GM18517 (cell line): ENCODE measurements at regions not wholly inside any gene's neighbourhood (a gene's known extent, or its start where the extent isn't known, plus 50 kb on each side); places are given as distances from the start of the nearest gene placed in this dataset.
"Not testable (repeated sequence)": the region's sequence is repeated elsewhere in the genome, so short reads cannot be mapped to it uniquely, and the experiment has no call there.

Experiments
- ATAC-seq: cut with Tn5 transposase; IDR thresholded peaks from one replicate; pipeline ENCODE4 v1.9.1; 2021; ENCODE audit warnings: mild to moderate bottlenecking, moderate library complexity; ENCODE audit not compliant: unreplicated experiment

- ATAC-seq = no peak
Observed at GRCh38 chr19:29014857-29015436, 198.0 kb downstream of the UQCRFS1 start.

DNA sequence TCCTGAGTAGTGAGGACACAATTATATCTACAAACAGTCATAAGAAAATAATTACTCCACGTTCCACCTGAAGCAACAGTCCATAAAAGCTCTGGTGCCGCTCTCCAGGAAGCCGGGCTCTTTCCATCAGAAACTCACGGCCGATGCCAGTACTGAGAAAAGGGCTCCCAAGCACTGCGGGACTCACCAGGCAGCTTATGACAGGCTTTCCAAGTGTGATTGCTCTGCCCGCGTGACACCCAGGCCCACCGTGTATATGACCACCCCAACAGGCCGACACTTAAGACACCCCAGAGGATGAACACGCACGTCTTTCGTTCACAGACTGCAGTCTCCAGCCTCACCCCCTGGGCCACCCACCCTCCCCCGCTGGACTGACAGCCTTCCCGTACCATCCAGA is 199.0 kb downstream of the UQCRFS1 start:
- ATAC-seq = no peak

DNA sequence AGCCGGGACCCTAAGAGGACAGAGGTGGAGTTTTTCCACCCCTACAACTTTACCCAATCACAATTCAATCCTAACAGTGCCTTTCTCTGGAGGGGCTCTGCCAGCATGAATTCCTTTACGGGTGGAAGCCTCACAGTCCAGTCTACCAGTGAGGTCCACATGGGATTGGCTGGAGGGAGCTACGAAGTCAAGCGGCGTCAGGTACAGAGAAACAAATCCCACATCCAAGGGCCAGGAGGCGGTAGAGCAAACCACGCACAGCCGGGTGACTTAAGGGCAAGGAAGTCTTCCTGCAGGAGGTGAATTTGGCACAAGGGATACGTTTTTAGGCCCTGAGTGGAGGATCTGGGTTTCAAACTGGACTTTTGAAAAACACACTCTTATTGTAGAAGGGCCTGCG is 199.6 kb downstream of the UQCRFS1 start:
- ATAC-seq = no peak

- ATAC-seq = no peak
Observed at GRCh38 chr19:29012457-29012856, 200.5 kb downstream of the UQCRFS1 start.

GRCh38 chr19:29010276-29010675 is 202.7 kb downstream of the UQCRFS1 start:
- ATAC-seq = no peak

DNA sequence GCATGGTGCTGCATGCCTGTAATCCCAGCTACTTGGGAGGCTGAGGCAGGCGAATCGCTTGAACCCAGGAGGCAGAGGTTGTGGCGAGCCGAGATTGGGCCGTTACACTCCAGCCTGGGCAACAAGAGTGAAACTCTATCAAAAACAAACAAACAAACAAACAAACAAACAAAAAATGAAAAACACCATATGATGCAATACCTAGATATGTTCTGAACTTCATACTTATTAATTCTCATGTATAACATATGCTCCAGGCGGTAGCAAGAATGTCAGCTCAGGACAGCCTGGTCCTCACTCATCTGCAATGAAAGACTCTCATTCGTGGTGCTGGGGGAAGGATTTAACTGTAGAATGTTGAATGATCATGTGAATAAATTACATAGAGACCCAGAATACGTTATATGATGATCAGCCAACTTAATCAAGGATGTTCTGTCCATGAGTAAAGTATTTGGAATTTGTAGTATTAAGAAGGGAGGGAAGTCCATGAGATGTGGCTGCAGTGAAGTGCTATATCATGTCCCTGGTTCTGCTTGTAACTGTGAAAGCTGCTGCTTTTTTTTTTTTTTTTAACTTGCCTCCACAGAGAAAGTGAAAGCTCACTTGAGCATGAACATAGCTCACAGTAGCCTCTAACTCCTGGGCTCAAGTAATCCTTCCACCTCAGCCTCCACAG is 206.8 kb downstream of the UQCRFS1 start:
- ATAC-seq = no peak

DNA sequence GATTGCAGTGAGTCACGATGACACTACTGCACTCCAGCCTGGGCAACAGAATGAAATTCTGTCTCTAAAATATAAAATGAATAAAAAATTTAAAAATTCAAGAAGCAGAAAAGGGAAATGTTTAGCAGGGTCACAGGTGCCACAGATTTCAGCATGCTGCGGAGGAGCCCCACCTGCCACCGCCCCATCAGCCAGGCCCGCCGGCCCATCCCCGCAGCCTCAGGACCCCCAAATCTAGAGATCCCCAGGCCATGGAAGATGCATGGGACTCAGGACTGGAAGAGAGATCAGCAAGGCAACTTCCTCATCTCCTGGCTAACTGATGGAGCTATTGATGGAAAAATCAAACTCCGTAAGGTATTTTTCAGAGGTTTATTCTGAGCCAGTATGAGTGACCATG is 208.2 kb downstream of the UQCRFS1 start:
- no peak for ATAC-seq

DNA sequence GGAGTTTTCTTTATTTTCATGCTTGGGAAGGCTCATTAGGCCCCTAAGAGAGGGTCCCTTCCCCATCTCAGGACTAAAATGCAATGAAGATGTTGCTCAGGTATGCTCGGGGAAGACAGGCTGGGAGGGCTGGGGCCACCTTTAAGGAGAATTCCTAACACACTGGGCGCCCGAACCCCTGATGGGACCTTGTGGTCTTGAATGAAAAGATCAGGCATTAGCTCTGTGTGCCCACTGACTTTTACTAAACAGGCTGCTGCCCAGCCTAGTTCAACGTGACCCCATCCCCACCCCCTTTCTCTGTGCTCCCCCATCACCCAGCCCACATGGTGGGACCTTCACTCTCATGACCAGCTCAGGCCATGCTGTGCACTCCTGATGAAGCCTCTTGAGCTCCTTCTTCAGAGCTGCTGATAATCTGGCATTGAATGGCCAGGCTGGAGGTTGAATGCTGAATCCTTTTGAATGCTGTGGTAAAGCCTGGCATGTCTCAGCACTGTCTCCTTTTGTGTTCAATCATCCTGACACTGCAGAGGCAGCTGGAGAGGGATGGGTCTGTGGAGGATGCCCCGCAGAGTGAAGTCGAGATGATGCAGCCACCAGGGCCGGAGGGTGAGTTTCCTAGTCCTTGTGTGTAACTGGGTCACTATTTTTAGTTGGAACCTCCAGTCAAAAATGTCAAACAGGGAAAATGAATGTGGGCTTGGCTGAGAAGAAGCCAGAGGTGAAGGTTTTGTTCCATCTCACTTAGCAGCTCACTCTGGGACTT is 209.1 kb downstream of the UQCRFS1 start:
- no peak for ATAC-seq

GRCh38 chr19:29002336-29002735 is 210.6 kb downstream of the UQCRFS1 start:
- no peak for ATAC-seq

GRCh38 chr19:29001597-29002245 is 211.2 kb downstream of the UQCRFS1 start:
- no peak for ATAC-seq

DNA sequence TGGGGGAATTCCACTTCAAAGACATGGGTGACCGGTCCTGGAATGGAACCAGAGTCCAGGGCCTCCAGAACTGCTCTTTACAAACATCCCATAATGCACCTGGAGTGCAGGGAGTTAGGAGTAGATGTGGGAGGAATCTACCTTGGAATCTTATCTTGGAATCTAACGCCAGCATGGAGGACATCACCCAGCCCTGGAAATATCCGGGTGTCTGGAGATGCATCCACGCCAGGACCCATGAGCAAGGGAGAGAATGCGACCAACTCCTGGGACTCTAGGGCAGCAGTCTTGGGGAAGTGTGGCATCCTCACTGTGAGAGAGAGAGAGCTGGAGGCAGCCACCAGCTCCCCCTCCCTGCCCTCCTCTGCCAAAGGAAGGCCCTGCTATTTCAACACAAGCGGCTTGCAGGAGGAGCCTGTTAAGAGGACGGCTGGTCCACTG is 211.8 kb downstream of the UQCRFS1 start:
- no peak for ATAC-seq

DNA sequence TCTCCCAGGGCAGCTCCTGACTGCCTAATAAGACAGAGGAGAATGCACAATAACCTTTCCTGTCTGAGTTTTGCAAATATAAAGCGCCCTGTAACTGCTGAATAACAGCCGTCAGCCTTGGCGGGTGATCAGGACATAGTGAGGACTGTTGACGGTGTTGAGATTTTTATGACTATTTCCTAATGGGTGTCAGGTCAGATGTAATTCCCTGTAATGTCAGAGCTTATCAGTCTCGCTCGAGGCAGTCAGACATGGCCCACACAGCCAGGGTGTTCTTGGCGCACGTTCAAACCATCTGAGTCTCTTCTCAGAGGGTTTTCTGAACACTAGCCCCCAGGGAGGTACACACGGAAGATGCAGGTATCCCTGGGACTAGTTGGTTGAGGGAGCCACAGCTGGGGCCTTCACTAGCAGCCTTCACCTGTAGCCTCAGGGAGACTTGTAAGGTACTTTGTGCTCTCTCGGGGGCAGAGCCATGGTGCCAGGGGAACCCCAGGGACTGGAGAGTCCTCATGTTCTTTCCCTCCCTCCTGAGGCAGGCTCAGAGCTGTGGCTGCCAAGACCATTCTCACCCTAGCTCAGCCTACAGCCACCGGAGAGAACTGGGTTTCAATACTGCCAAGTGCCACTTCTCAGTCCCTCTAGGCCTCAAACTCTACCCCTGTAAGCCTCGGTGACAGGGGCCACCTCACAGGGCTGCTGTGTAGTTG is 213.1 kb downstream of the UQCRFS1 start:
- no peak for ATAC-seq

DNA sequence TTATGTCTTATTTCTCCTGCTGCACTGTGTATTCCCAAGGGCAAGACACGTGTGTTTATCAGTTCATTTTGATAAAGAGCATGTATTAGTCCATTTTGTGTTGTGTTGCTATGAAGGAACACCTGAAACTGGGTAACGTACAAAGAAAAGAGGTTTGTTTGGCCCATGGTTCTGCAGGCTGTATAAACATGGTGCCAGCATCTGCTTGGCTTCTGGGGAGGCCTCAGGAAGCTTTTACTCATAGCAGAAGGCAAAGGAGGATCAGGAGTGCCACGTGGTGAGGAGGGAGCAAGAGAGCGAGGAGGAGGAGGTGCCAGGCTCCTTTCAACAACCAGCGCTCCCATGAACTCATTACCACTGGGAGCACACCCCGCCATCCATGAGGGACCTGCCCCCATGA is 214.0 kb downstream of the UQCRFS1 start:
- ATAC-seq = no peak

- not testable (repeated sequence) for ATAC-seq
Observed at GRCh38 chr19:28997866-28998265, 215.1 kb downstream of the UQCRFS1 start.

GRCh38 chr19:28990522-28990921 is 222.4 kb downstream of the UQCRFS1 start:
- ATAC-seq = no peak

DNA sequence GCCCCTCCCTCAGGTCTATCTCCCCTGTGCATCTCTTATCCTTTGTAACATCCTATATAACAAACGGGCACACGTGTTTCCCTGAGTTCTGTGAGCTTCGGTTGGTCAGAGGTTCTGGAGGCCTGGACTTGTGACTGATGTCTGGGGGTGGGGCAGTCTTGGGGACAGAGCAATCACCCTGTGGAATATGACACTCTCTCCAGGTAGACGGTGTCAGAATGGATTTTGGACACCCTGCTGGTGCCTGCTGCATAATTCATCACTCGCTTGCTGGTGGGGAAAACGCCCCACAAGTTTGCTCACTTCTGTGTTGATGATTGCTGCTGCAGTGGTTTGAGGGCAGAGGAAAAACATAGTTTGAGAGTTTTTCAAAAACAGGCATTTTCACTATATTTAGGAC is 223.2 kb downstream of the UQCRFS1 start:
- no peak for ATAC-seq

DNA sequence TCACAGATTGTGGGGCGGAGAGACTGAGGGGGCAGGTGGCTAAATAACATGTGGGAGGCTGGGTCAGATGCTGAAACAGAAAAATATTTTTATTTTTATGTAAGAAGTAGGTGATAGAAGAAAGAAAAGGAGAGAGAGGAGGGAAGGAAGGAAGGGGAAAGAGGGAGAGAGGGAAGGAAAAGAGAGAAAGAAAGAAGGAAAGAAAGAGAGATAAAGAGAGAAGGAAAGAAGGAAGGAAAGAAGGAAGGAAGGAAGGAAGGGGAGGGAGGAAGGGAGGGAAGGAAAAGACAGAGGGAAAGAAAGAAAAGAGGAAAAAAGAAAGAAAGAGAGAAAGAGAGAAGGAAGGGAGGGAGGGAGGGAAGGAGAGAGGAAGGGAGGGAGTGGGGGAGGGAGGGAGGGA is 224.9 kb downstream of the UQCRFS1 start:
- no peak for ATAC-seq

DNA sequence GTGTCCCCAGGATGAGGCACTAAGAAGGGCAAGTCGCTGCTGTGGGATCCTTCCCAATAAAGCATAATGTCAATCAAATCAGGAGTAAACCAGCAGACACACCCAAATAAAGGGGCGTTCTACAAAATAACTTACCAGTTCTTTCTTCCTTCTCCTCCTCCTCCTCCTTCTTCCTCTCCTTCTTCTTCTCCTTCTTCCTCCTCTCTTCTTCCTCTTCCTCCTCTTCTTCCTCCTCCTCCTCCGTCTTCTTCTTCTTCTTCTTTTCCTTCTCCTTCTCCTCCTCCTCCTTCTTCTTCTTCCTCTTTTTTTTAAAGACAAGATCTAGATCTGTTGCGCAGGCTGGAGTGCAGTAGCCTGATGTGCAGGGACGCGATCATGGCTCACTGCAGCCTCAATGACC is 225.8 kb downstream of the UQCRFS1 start:
- no peak for ATAC-seq

GRCh38 chr19:28985201-28985600 is 227.8 kb downstream of the UQCRFS1 start:
- ATAC-seq = no peak

- ATAC-seq = no peak
Observed at GRCh38 chr19:28984315-28984714, 228.6 kb downstream of the UQCRFS1 start.

- no peak for ATAC-seq
Observed at GRCh38 chr19:28983430-28983829, 229.5 kb downstream of the UQCRFS1 start.
